DND-41 (cell line): ENCODE measurements at regions not wholly inside any gene's neighbourhood (a gene's known extent, or its start where the extent isn't known, plus 50 kb on each side); places are given as distances from the start of the nearest gene placed in this dataset.

Experiments used
- CTCF ChIP-seq: IDR thresholded peaks from 2 replicates; pipeline ENCODE4 v1.5.1; 2012; ENCODE audit warnings: borderline replicate concordance, low read length, moderate library complexity, mild to moderate bottlenecking; ENCODE audit not compliant: poor library complexity, severe bottlenecking; ENCODE audit errors: extremely low read depth
- EZH2 ChIP-seq: IDR thresholded peaks from 3 replicates; pipeline ENCODE4 v1.6.1; 2012; ENCODE audit warnings: borderline replicate concordance, low read depth, mild to moderate bottlenecking, moderate library complexity, low read length, inconsistent platforms; ENCODE audit not compliant: severe bottlenecking

GRCh38 chr7:19871102-19871501 is 97.7 kb upstream of the TMEM196 start:
- TF ChIP-seq CTCF, result no peak
- no peak for TF ChIP-seq EZH2
